Upper lobe of right lung (tissue), 1 donor: ENCODE measurements at regions not wholly inside any gene's neighbourhood (a gene's known extent, or its start where the extent isn't known, plus 50 kb on each side); places are given as distances from the start of the nearest gene placed in this dataset.

ENCODE experiments used
- ATAC-seq: fragments of 200-7000 bp; cut with Tn5 transposase; one replicate; pipeline ENCODE4 v1.9.1; 2020; ENCODE audit warnings: mild to moderate bottlenecking, moderate library complexity
- DNase-seq: peaks from one replicate; pipeline ENCODE4 v3.0.0-alpha.2; 2020
- H3K27ac ChIP-seq: fragments of 200-600 bp; one replicate; pipeline ENCODE4 v1.8.0; 2022
- H3K27me3 ChIP-seq: fragments of 200-600 bp; one replicate; pipeline ENCODE4 v1.8.0; 2022; ENCODE audit warnings: mild to moderate bottlenecking
- H3K36me3 ChIP-seq: fragments of 200-600 bp; one replicate; pipeline ENCODE4 v1.8.0; 2022
- H3K4me1 ChIP-seq: fragments of 200-600 bp; one replicate; pipeline ENCODE4 v1.8.0; 2022
- H3K4me3 ChIP-seq: fragments of 200-600 bp; one replicate; pipeline ENCODE4 v1.8.0; 2022; ENCODE audit warnings: mild to moderate bottlenecking
- H3K9me3 ChIP-seq: fragments of 200-600 bp; one replicate; pipeline ENCODE4 v1.8.0; 2022
- CTCF ChIP-seq: fragments of 200-600 bp; IDR thresholded peaks from one replicate; pipeline ENCODE4 v1.8.0; 2022; ENCODE audit warnings: antibody characterized with exemption
- intact Hi-C: fragments of 100-400 bp; cut with DNase I; formaldehyde crosslinking; loops from one replicate; pipeline ENCODE4 v1.11.0; 2022
- donor health status: DM: no; HTN: yes; CAD: no; lungs with severe emphysema.

DNA sequence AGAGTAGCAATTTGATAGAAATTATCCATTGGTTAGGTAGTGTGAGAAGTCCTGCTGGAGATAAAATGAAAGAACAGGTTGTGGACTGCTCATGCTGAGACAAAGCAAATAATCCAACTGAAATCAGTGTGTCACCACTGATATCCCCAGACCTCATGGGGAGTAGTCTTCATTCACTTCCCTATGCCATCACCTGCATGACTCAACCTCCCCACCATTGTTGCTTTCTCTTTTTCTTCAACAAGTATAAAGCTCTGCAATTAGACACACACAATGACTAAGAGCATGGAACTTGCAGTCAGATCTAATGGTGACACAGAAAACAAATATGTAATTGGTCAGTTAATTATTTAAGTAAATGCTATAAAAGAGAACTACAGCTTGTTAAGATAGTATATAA is 475.3 kb downstream of the RIT2 start:
- H3K4me1 ChIP-seq: no peaks in the 10 kb centered on the region
- ATAC-seq: no peak
- TF ChIP-seq CTCF: no peak

GRCh38 chr18:42641996-42642395 is 473.5 kb downstream of the RIT2 start:
- H3K4me1 ChIP-seq: no peaks in the 10 kb centered on the region
- no peaks in the 10 kb centered on the region for H3K27me3 ChIP-seq
- DNase-seq: no peak
- no peak overlapping the region for H3K27ac ChIP-seq
- no peak for ATAC-seq
- no peak overlapping the region for H3K4me3 ChIP-seq
- intact Hi-C loops: no loop called here
- no peaks in the 10 kb centered on the region for H3K9me3 ChIP-seq
- H3K36me3 ChIP-seq: no peaks in the 10 kb centered on the region
- no peak for TF ChIP-seq CTCF

More for the DNA sequence above, 475.3 kb downstream of the RIT2 start:
- Histone ChIP-seq H3K4me3 (no peak overlapping the region), H3K36me3 (no peaks in the 10 kb centered on the region), H3K27me3 (no peaks in the 10 kb centered on the region), H3K9me3 (no peaks in the 10 kb centered on the region), H3K27ac (no peak overlapping the region)
- no peak for DNase-seq
- intact Hi-C loops: no loop called here

GRCh38 chr18:42644729-42645131 is 470.8 kb downstream of the RIT2 start:
- Histone ChIP-seq H3K4me1 (no peaks in the 10 kb centered on the region), H3K9me3 (no peaks in the 10 kb centered on the region)
- DNase-seq: no peak

GRCh38 chr18:42649331-42650035 is 466.0 kb downstream of the RIT2 start:
- intact Hi-C loops: no loop called here
- no peak for TF ChIP-seq CTCF
- H3K4me3 ChIP-seq: no peak overlapping the region
- H3K9me3 ChIP-seq: no peaks in the 10 kb centered on the region
- no peaks in the 10 kb centered on the region for H3K36me3 ChIP-seq
- H3K27me3 ChIP-seq: no peaks in the 10 kb centered on the region
- no peak overlapping the region for H3K27ac ChIP-seq
- H3K4me1 ChIP-seq: no peaks in the 10 kb centered on the region
- DNase-seq: no peak
- no peak for ATAC-seq

More at GRCh38 chr18:42644729-42645131, 470.8 kb downstream of the RIT2 start:
- Histone ChIP-seq H3K36me3 (no peaks in the 10 kb centered on the region), H3K27me3 (no peaks in the 10 kb centered on the region), H3K27ac (no peak overlapping the region), H3K4me3 (no peak overlapping the region)
- no peak for ATAC-seq
- intact Hi-C loops: no loop called here
- TF ChIP-seq CTCF: no peak

DNA sequence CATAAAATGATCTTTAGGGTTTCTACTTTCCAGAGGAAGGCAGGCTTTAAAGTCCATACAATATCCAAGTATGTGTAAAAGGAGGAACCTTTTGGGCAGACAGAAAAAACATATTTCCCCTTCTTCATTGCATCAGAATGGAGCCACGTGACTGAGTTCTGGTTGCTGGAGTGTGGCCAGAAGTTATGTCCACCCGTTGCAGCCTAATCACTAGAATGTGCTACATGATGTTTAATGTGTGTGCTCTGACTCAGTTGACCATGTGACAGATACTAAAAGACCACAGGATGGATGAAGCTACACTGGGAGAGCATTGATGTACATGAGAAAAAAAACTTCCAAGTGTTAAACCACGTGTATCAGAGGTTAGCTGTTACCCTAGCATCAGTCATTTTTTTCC is 460.9 kb downstream of the RIT2 start:
- Histone ChIP-seq H3K4me3 (no peak overlapping the region), H3K4me1 (no peaks in the 10 kb centered on the region), H3K9me3 (no peaks in the 10 kb centered on the region), H3K27ac (no peak overlapping the region), H3K36me3 (no peaks in the 10 kb centered on the region), H3K27me3 (no peaks in the 10 kb centered on the region)
- no peak for DNase-seq
- no peak for ATAC-seq
- intact Hi-C loops: no loop called here
- TF ChIP-seq CTCF: no peak

- Histone ChIP-seq H3K27ac (no peak overlapping the region), H3K4me3 (no peak overlapping the region), H3K4me1 (no peaks in the 10 kb centered on the region), H3K27me3 (no peaks in the 10 kb centered on the region), H3K36me3 (no peaks in the 10 kb centered on the region), H3K9me3 (no peaks in the 10 kb centered on the region)
- ATAC-seq (no peak), DNase-seq (no peak)
- intact Hi-C loops: no loop called here
- TF ChIP-seq CTCF: no peak
These were observed 457.9 kb downstream of the RIT2 start for GRCh38 chr18:42657551-42657950.
